Colon (tissue), 2 donors: ENCODE measurements at regions not wholly inside any gene's neighbourhood (a gene's known extent, or its start where the extent isn't known, plus 50 kb on each side); places are given as distances from the start of the nearest gene placed in this dataset.

Source experiments
- FAIRE-seq: peaks from 2 replicates; lab custom pipeline; 2012; peaks lifted over from hg19 to GRCh38; lab: Jason Lieb, UNC
- donor health status: control.
- donor health status: control.

- FAIRE-seq, result no peak
These were observed 68.3 kb upstream of the EDN1 start for GRCh38 chr6:12221856-12222255.

GRCh38 chr6:12222405-12223366 lies 67.5 kb upstream of the EDN1 start:
- no peak for FAIRE-seq

- no peak for FAIRE-seq
These were observed 66.8 kb upstream of the EDN1 start for GRCh38 chr6:12223383-12223782.

- no peak for FAIRE-seq
These were observed 65.9 kb upstream of the EDN1 start for GRCh38 chr6:12224251-12224650.

- FAIRE-seq, result no peak
These were observed 61.6 kb upstream of the EDN1 start for GRCh38 chr6:12228447-12229146.

GRCh38 chr6:12229332-12229731 lies 60.8 kb upstream of the EDN1 start:
- no peak for FAIRE-seq

GRCh38 chr6:12230523-12230922 lies 59.6 kb upstream of the EDN1 start:
- no peak for FAIRE-seq

GRCh38 chr6:12232339-12232738 lies 57.8 kb upstream of the EDN1 start:
- no peak for FAIRE-seq

GRCh38 chr6:12232821-12233220 lies 57.3 kb upstream of the EDN1 start:
- FAIRE-seq, result no peak

GRCh38 chr6:12233693-12234571 lies 56.2 kb upstream of the EDN1 start:
- FAIRE-seq, result peak; percentile 45

GRCh38 chr6:12235341-12235740 lies 54.8 kb upstream of the EDN1 start:
- FAIRE-seq, result no peak

- FAIRE-seq, result no peak
These were observed 51.9 kb upstream of the EDN1 start for GRCh38 chr6:12238219-12238618.
